Neutrophil (primary cell): ENCODE measurements at regions not wholly inside any gene's neighbourhood (a gene's known extent, or its start where the extent isn't known, plus 50 kb on each side); places are given as distances from the start of the nearest gene placed in this dataset.
"Not testable (repeated sequence)": the region's sequence is repeated elsewhere in the genome, so short reads cannot be mapped to it uniquely, and the experiment has no call there.

Experiments
- H3K27ac ChIP-seq: fragments of 200-600 bp; sonication (generic); 2 replicates; pipeline ENCODE4 v1.5.1; 2016; ENCODE audit warnings: mild to moderate bottlenecking, moderate library complexity
- H3K27me3 ChIP-seq: fragments of 200-600 bp; sonication (generic); 2 replicates; pipeline ENCODE4 v1.6.0; 2016; ENCODE audit warnings: mild to moderate bottlenecking
- H3K36me3 ChIP-seq: fragments of 200-600 bp; sonication (generic); 2 replicates; pipeline ENCODE4 v1.5.1; 2017
- H3K4me1 ChIP-seq, 2 experiments: fragments of 200-600 bp in 1 of 2; sonication (generic) in 1 of 2; 1 replicate in 1 of 2; 2 replicates in 1 of 2; pipeline versions ENCODE4 v1.5.1 to v1.6.1; 2013 to 2016; ENCODE audit warnings: low read depth in 1 of 2, low read length in 1 of 2, mild to moderate bottlenecking in 1 of 2, moderate library complexity in 1 of 2; ENCODE audit not compliant: control insufficient read depth in 1 of 2, insufficient read depth in 1 of 2
- H3K4me3 ChIP-seq, 2 experiments: fragments of 200-600 bp in 1 of 2; sonication (generic) in 1 of 2; 1 replicate in 1 of 2; 2 replicates in 1 of 2; pipeline ENCODE4 v1.5.1; 2013 to 2016; ENCODE audit warnings: low read depth in 1 of 2, low read length in 1 of 2, mild to moderate bottlenecking in 1 of 2, moderate library complexity in 1 of 2
- H3K9me3 ChIP-seq: fragments of 200-600 bp; sonication (generic); 2 replicates; pipeline ENCODE4 v1.5.1; 2016

DNA sequence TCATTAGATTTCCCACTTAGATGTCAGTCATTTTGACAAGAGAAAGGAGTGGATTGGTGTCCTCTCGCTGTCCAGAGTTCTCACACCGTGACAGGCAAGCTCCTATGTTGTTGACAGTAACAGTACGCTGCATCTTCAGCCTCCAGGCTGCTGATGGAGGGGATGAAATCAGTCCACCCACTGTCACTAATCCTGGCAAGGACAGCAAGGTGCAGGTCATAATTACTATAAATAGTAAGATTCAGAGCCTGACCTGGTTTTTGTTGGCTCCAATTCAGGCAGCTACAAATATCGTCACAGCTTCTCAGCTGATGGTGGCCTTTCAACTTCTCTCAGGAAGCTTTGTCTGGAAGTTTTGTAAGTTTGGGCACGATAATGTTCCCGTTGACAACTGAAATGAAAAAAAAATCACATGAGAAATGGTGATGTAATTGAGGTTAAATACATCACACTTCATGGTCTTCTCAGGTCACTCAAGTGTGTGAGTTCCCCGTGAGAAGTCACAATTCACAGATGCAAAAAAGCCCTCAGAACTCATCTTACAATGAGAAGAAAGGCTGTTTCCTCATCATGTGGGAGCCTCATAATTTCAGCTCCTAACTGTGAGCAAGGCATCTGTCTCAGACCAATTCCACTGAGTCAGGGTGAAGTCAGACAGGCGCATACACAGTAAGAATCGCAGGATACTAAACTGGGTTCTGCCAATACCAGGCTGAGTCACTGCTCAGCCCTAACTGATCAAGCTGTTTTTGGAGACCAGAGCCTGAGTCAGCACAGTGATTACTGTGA, 516.9 kb downstream of the RPIA start:
- Histone ChIP-seq H3K4me1 (peaks cover 8 to 12% of the 10 kb centered on the region in 2 experiments), H3K27ac (peak overlapping the region; percentile 57)
- not testable (repeated sequence) for H3K36me3 ChIP-seq, H3K4me3 ChIP-seq, H3K27me3 ChIP-seq, H3K9me3 ChIP-seq

- not testable (repeated sequence) for H3K27me3 ChIP-seq
Observed at GRCh38 chr2:89213151-89213550, 521.7 kb downstream of the RPIA start.

GRCh38 chr2:89213811-89214210, 522.3 kb downstream of the RPIA start:
- not testable (repeated sequence) for H3K27me3 ChIP-seq

More at GRCh38 chr2:89213151-89213550, 521.7 kb downstream of the RPIA start:
- not testable (repeated sequence) for H3K9me3 ChIP-seq, H3K4me3 ChIP-seq, H3K4me1 ChIP-seq, H3K36me3 ChIP-seq, H3K27ac ChIP-seq

GRCh38 chr2:89221474-89221873, 530.0 kb downstream of the RPIA start:
- H3K9me3 ChIP-seq, H3K4me1 ChIP-seq, H3K27ac ChIP-seq, H3K27me3 ChIP-seq, H3K36me3 ChIP-seq, H3K4me3 ChIP-seq: not testable (repeated sequence)

More at GRCh38 chr2:89213811-89214210, 522.3 kb downstream of the RPIA start:
- H3K36me3 ChIP-seq, H3K4me3 ChIP-seq, H3K9me3 ChIP-seq, H3K4me1 ChIP-seq, H3K27ac ChIP-seq: not testable (repeated sequence)

DNA sequence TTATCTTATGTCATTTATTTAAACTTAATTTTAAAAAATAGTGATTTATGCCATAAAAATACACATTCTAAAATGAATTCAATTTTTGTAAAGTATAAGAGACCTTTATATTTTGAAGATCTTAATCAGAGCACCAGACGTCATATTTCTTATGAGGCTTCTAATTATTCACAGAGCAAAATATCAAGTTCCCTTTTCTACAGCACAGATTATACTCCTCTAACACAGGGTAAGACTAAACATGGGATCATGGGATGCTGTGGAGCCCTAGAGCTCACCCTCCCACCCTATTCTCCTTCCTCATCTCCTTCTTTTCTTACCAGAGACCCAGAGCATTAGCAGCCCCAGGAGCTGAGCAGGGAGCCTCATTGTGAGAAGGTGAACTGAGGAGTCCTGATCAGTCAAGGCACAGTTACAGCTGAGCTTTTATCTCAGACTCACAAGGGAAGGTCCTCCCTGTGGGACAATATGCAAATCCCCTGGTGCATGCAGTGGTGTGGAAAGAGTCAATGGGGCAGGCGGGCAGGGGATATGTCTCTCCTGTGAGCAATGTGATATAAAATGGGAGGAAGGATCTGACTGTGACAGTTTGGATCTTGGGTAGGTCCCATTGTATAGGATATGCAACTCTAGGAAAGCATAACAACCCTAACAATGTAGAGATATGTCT, 530.7 kb downstream of the RPIA start:
- H3K27me3 ChIP-seq, H3K4me3 ChIP-seq, H3K9me3 ChIP-seq, H3K27ac ChIP-seq, H3K4me1 ChIP-seq, H3K36me3 ChIP-seq: not testable (repeated sequence)

- H3K9me3 ChIP-seq, H3K4me1 ChIP-seq, H3K4me3 ChIP-seq, H3K27me3 ChIP-seq, H3K27ac ChIP-seq, H3K36me3 ChIP-seq: not testable (repeated sequence)
Observed at GRCh38 chr2:89224803-89225202, 533.3 kb downstream of the RPIA start.

DNA sequence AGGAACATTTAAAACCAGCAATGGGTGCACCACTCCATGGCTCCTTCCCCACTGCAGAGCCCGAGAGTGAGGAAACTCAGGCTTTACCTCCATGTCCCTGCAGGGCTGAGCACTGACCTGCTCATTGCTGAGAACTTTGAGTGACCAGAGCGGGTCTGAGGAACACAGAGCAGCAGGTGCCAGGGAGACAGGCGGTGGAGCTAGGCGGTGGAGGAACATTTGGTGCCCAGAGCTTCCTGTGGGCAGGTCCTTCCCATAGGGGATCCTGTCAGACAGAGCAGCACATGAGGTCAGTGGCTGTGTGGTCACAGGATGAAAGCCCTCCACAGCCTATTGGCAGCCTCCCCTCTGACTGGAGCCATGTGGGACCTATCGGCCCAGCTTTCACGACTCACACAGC, 538.5 kb downstream of the RPIA start:
- not testable (repeated sequence) for H3K4me3 ChIP-seq, H3K4me1 ChIP-seq, H3K9me3 ChIP-seq, H3K27me3 ChIP-seq, H3K36me3 ChIP-seq, H3K27ac ChIP-seq

DNA sequence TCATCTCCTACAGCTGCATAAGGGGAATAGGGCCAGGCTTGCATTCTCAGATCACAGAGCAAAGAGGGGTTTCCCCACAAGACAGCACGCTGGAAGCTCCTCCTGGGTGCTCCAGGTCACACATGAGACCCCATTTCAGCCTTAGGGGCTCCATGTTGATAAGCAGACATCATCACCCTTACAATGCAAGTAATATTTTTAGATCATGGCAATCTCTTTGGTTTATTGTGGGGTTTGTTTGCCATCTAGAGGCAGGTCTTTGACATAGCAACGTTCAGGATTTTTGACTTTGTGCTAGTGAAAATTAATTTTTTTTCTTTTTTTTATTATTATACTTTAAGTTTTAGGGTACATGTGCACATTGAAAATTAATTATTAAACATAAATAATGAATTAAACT, 539.8 kb downstream of the RPIA start:
- not testable (repeated sequence) for H3K27ac ChIP-seq, H3K36me3 ChIP-seq, H3K9me3 ChIP-seq, H3K4me3 ChIP-seq, H3K27me3 ChIP-seq, H3K4me1 ChIP-seq

DNA sequence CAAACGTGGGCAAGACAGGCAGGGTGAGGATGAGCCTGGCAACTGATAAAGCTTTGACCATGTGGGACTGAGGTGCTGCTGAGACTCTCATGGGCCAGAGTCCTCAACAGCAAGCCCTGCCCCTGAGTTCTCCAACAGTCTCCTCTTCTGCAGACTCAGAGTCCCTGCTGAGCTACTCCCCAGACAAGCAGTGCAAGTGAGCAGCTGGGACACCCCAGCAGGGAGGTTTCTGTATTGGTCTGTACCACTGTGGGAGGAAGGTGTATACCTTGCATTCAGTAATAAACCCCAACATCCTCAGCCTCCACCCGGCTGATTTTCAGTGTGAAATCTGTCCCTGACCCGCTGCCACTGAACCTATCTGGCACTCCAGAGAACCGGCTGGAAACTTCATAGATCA, 542.5 kb downstream of the RPIA start:
- H3K4me1 ChIP-seq, H3K9me3 ChIP-seq, H3K27ac ChIP-seq, H3K27me3 ChIP-seq, H3K4me3 ChIP-seq, H3K36me3 ChIP-seq: not testable (repeated sequence)

- not testable (repeated sequence) for H3K4me3 ChIP-seq
Observed at GRCh38 chr2:89234818-89235466, 543.5 kb downstream of the RPIA start.

DNA sequence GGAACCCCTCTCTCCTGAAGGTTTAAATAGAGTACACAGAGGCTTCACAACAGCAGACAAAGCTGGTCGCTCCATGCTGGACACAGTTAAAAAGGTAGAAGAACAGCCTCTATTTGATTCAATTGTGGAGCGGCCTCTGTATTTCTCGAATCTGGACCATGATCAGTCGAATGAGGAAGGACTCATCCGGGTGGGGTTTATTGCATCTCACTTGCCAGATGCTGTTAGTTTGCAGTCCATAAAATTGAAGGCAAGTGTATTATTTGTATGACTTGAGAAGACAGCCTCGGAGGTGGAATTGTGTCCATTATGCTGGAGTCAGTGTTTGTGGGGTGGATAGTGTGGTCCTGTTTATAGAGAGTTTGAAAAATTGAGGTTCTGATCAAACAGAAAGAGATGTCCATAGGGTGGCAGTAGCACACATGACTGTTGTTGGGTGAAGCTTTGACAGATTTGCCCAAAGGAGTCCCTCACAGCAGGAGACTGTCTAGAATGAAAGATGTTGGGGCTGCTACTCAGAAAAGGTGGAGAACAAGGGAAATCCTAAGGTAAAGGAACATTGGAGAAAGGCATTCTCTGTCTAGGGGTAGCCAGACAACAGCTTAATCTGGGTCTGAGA, 545.5 kb downstream of the RPIA start:
- not testable (repeated sequence) for H3K27ac ChIP-seq, H3K36me3 ChIP-seq, H3K4me1 ChIP-seq, H3K27me3 ChIP-seq, H3K9me3 ChIP-seq, H3K4me3 ChIP-seq

More at GRCh38 chr2:89234818-89235466, 543.5 kb downstream of the RPIA start:
- not testable (repeated sequence) for H3K27me3 ChIP-seq, H3K36me3 ChIP-seq, H3K27ac ChIP-seq, H3K4me1 ChIP-seq, H3K9me3 ChIP-seq

DNA sequence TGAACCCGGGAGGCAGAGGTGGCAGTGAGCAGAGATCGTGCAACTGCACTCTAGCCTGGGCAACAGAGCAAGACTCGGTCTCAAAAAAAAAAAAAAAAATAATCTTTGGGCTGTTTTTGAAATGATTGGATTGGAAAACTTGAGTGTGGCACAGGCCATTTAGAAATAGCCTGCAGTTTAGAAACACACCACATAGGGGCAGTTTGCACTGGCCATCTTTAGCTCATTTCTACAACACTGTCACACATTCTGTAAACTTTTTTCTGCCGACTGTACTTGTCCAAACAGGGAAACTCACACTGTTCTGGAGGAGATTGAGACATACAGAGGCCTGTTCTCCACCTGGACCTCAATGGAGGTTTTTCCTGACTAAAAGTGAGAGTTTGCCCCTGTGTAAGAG, 546.3 kb downstream of the RPIA start:
- not testable (repeated sequence) for H3K4me3 ChIP-seq, H3K27me3 ChIP-seq, H3K9me3 ChIP-seq, H3K27ac ChIP-seq, H3K36me3 ChIP-seq, H3K4me1 ChIP-seq

- H3K27ac ChIP-seq, H3K27me3 ChIP-seq, H3K4me3 ChIP-seq, H3K9me3 ChIP-seq, H3K4me1 ChIP-seq, H3K36me3 ChIP-seq: not testable (repeated sequence)
Observed at GRCh38 chr2:89243114-89243700, 551.7 kb downstream of the RPIA start.
